ENCODE measurements at regions not wholly inside any gene's neighbourhood (a gene's known extent, or its start where the extent isn't known, plus 50 kb on each side); places are given as distances from the start of the nearest gene placed in this dataset.

GRCh38 chr16:86327321-86327720 is 183.0 kb upstream of the FOXF1 start:
- Histone ChIP-seq H4K8ac (ENCODE audit: low read depth, low read length) (no peak overlapping the region), H2BK5ac (ENCODE audit: low read length) (no peak overlapping the region), H2BK12ac (ENCODE audit: low read length) (no peak overlapping the region), H3K4me3 (ENCODE audit: low read length in 2 of 2) (no peak overlapping the region), H3K9ac (ENCODE audit: low read depth, low read length, poor library complexity) (no peak overlapping the region), H4K91ac (ENCODE audit: low read depth, low read length, poor library complexity) (no peak overlapping the region), H2AFZ (ENCODE audit: low read length) (no peak overlapping the region), H3K4ac (ENCODE audit: low read length) (no peak overlapping the region), H3K27ac (replicated peaks; ENCODE audit: low read length) (no peak overlapping the region), H3K79me1 (ENCODE audit: low read depth, low read length) (no peaks in the 10 kb centered on the region), H2BK120ac (ENCODE audit: low read depth, low read length) (no peak overlapping the region), H3K9me3 (replicated peaks in 1 of 2; ENCODE audit: control insufficient read depth in 2 of 2, insufficient read depth in 1 of 2, low read depth in 1 of 2, low read length in 2 of 2) (peaks cover 0 to 5% of the 10 kb centered on the region in 2 donors), H3K23ac (ENCODE audit: low read depth, low read length, poor library complexity) (no peak overlapping the region), H3K14ac (ENCODE audit: low read length) (no peak overlapping the region), H3K4me1 (ENCODE audit: control insufficient read depth in 2 of 2, insufficient read depth in 1 of 2, low read depth in 1 of 2, low read length in 2 of 2) (peaks cover 0 to 3% of the 10 kb centered on the region in 2 donors), H3K27me3 (ENCODE audit: control insufficient read depth in 3 of 3, insufficient read depth in 3 of 3, low read depth in 1 of 3, low read length in 3 of 3) (peaks cover 0 to 15% (median 0%) of the 10 kb centered on the region in 3 experiments), H2BK15ac (ENCODE audit: low read length) (no peak overlapping the region), H3K36me3 (replicated peaks in 1 of 2; ENCODE audit: control insufficient read depth in 2 of 2, insufficient read depth in 2 of 2, low read length in 2 of 2) (no peaks in the 10 kb centered on the region), H3K4me2 (ENCODE audit: insufficient read depth, low read length, poor library complexity, severe bottlenecking) (no peak overlapping the region), H2AK5ac (ENCODE audit: low read depth, low read length) (peak overlapping the region; percentile 44), H3K18ac (ENCODE audit: low read length) (peak overlapping the region; percentile 5)
- DNase-seq (ENCODE audit: low spot score), result no peak
- no CpG with 5 or more reads among the region's 10 CpGs for WGBS, 2 donors (ENCODE audit: extremely low coverage in 2 of 2, insufficient read length in 2 of 2, insufficient replicate concordance in 1 of 2)

- Histone ChIP-seq H3K4me1 (ENCODE audit: control insufficient read depth in 2 of 2, insufficient read depth in 1 of 2, low read depth in 1 of 2, low read length in 2 of 2) (peaks cover 0 to 4% of the 10 kb centered on the region in 2 donors), H3K27me3 (ENCODE audit: control insufficient read depth in 3 of 3, insufficient read depth in 3 of 3, low read depth in 1 of 3, low read length in 3 of 3) (peaks cover 0 to 30% (median 0%) of the 10 kb centered on the region in 3 experiments), H4K91ac (ENCODE audit: low read depth, low read length, poor library complexity) (no peak overlapping the region), H3K4me2 (ENCODE audit: insufficient read depth, low read length, poor library complexity, severe bottlenecking) (no peak overlapping the region), H3K14ac (ENCODE audit: low read length) (no peak overlapping the region), H3K23ac (ENCODE audit: low read depth, low read length, poor library complexity) (peak overlapping the region; percentile 23), H3K9me3 (replicated peaks in 1 of 2; ENCODE audit: control insufficient read depth in 2 of 2, insufficient read depth in 1 of 2, low read depth in 1 of 2, low read length in 2 of 2) (peaks cover 0 to 1% of the 10 kb centered on the region in 2 donors), H3K36me3 (replicated peaks in 1 of 2; ENCODE audit: control insufficient read depth in 2 of 2, insufficient read depth in 2 of 2, low read length in 2 of 2) (no peaks in the 10 kb centered on the region), H3K4me3 (ENCODE audit: low read length in 2 of 2) (no peak overlapping the region), H2BK120ac (ENCODE audit: low read depth, low read length) (no peak overlapping the region), H3K27ac (replicated peaks; ENCODE audit: low read length) (no peak overlapping the region), H3K18ac (ENCODE audit: low read length) (no peak overlapping the region), H2BK5ac (ENCODE audit: low read length) (no peak overlapping the region), H2AK5ac (ENCODE audit: low read depth, low read length) (no peak overlapping the region), H2BK15ac (ENCODE audit: low read length) (no peak overlapping the region), H3K79me1 (ENCODE audit: low read depth, low read length) (no peaks in the 10 kb centered on the region), H3K9ac (ENCODE audit: low read depth, low read length, poor library complexity) (no peak overlapping the region), H2AFZ (ENCODE audit: low read length) (no peak overlapping the region), H2BK12ac (ENCODE audit: low read length) (no peak overlapping the region), H3K4ac (ENCODE audit: low read length) (no peak overlapping the region), H4K8ac (ENCODE audit: low read depth, low read length) (no peak overlapping the region)
- no CpG with 5 or more reads among the region's 14 CpGs for WGBS, 2 donors (ENCODE audit: extremely low coverage in 2 of 2, insufficient read length in 2 of 2, insufficient replicate concordance in 1 of 2)
- no peak for DNase-seq (ENCODE audit: low spot score)
Measured at GRCh38 chr16:86330906-86331305, 179.4 kb upstream of the FOXF1 start.

DNA sequence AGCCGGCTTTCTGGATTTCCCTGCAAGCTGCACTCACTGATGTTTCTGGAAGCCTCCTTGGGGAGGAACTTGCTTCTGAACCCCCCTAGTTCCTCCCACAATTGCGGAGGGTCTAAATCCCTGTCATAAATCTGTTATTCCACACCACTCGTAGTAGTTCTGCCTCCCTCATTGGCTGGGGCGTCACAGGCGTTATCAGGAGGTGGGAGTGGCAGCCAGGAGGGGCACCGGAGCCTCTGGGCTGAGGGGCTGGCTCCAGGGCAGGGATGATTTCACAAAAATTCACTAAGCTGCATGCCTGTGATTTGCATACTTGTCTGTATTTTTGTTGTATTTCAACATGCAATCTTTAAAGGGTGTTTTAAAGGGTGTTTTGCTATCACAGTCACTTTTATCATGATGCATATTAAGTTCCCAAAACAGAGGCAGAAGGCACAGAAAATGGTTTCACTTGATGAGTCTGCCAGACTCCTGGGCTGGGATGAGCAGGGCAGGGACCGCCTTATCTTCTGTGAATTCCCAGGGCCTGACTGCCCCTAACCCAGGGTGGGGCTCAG is 176.2 kb upstream of the FOXF1 start:
- Histone ChIP-seq H3K4me1 (ENCODE audit: control insufficient read depth in 2 of 2, insufficient read depth in 1 of 2, low read depth in 1 of 2, low read length in 2 of 2) (peaks cover 0 to 2% of the 10 kb centered on the region in 2 donors), H4K8ac (ENCODE audit: low read depth, low read length) (no peak overlapping the region), H3K27ac (replicated peaks; ENCODE audit: low read length) (no peak overlapping the region), H2BK120ac (ENCODE audit: low read depth, low read length) (no peak overlapping the region), H2BK5ac (ENCODE audit: low read length) (no peak overlapping the region), H3K4me3 (ENCODE audit: low read length in 2 of 2) (no peak overlapping the region), H3K14ac (ENCODE audit: low read length) (no peak overlapping the region), H2AK5ac (ENCODE audit: low read depth, low read length) (no peak overlapping the region), H3K23ac (ENCODE audit: low read depth, low read length, poor library complexity) (no peak overlapping the region), H3K9me3 (replicated peaks in 1 of 2; ENCODE audit: control insufficient read depth in 2 of 2, insufficient read depth in 1 of 2, low read depth in 1 of 2, low read length in 2 of 2) (no peaks in the 10 kb centered on the region), H3K4me2 (ENCODE audit: insufficient read depth, low read length, poor library complexity, severe bottlenecking) (no peak overlapping the region), H3K4ac (ENCODE audit: low read length) (no peak overlapping the region), H2AFZ (ENCODE audit: low read length) (no peak overlapping the region), H3K9ac (ENCODE audit: low read depth, low read length, poor library complexity) (no peak overlapping the region), H3K18ac (ENCODE audit: low read length) (no peak overlapping the region), H3K27me3 (ENCODE audit: control insufficient read depth in 3 of 3, insufficient read depth in 3 of 3, low read depth in 1 of 3, low read length in 3 of 3) (peaks cover 0 to 26% (median 2%) of the 10 kb centered on the region in 3 experiments), H2BK15ac (ENCODE audit: low read length) (no peak overlapping the region), H4K91ac (ENCODE audit: low read depth, low read length, poor library complexity) (no peak overlapping the region), H2BK12ac (ENCODE audit: low read length) (no peak overlapping the region), H3K36me3 (replicated peaks in 1 of 2; ENCODE audit: control insufficient read depth in 2 of 2, insufficient read depth in 2 of 2, low read length in 2 of 2) (no peaks in the 10 kb centered on the region), H3K79me1 (ENCODE audit: low read depth, low read length) (no peaks in the 10 kb centered on the region)
- no CpG with 5 or more reads among the region's 7 CpGs for WGBS, 2 donors (ENCODE audit: extremely low coverage in 2 of 2, insufficient read length in 2 of 2, insufficient replicate concordance in 1 of 2)
- no peak for DNase-seq (ENCODE audit: low spot score)

- no peak overlapping the region for H4K91ac ChIP-seq (ENCODE audit: low read depth, low read length, poor library complexity)
Measured at GRCh38 chr16:86335266-86336172, 174.8 kb upstream of the FOXF1 start.

More at GRCh38 chr16:86335266-86336172, 174.8 kb upstream of the FOXF1 start:
- WGBS, 2 donors (ENCODE audit: extremely low coverage in 2 of 2, insufficient read length in 2 of 2, insufficient replicate concordance in 1 of 2), result no CpG with 5 or more reads among the region's 24 CpGs
- DNase-seq (ENCODE audit: low spot score), result no peak
- Histone ChIP-seq H2AFZ (ENCODE audit: low read length) (no peak overlapping the region), H3K79me1 (ENCODE audit: low read depth, low read length) (no peaks in the 10 kb centered on the region), H3K4me2 (ENCODE audit: insufficient read depth, low read length, poor library complexity, severe bottlenecking) (no peak overlapping the region), H3K4me1 (ENCODE audit: control insufficient read depth in 2 of 2, insufficient read depth in 1 of 2, low read depth in 1 of 2, low read length in 2 of 2) (peaks cover 0 to 2% of the 10 kb centered on the region in 2 donors), H3K36me3 (replicated peaks in 1 of 2; ENCODE audit: control insufficient read depth in 2 of 2, insufficient read depth in 2 of 2, low read length in 2 of 2) (no peaks in the 10 kb centered on the region), H3K27me3 (ENCODE audit: control insufficient read depth in 3 of 3, insufficient read depth in 3 of 3, low read depth in 1 of 3, low read length in 3 of 3) (peaks cover 0 to 26% (median 2%) of the 10 kb centered on the region in 3 experiments), H2AK5ac (ENCODE audit: low read depth, low read length) (peak overlapping the region; percentile 57), H3K9ac (ENCODE audit: low read depth, low read length, poor library complexity) (no peak overlapping the region), H3K23ac (ENCODE audit: low read depth, low read length, poor library complexity) (no peak overlapping the region), H3K27ac (replicated peaks; ENCODE audit: low read length) (no peak overlapping the region), H3K9me3 (replicated peaks in 1 of 2; ENCODE audit: control insufficient read depth in 2 of 2, insufficient read depth in 1 of 2, low read depth in 1 of 2, low read length in 2 of 2) (no peaks in the 10 kb centered on the region), H2BK12ac (ENCODE audit: low read length) (no peak overlapping the region), H3K4ac (ENCODE audit: low read length) (no peak overlapping the region), H2BK5ac (ENCODE audit: low read length) (no peak overlapping the region), H2BK120ac (ENCODE audit: low read depth, low read length) (no peak overlapping the region), H3K4me3 (ENCODE audit: low read length in 2 of 2) (no peak overlapping the region), H4K8ac (ENCODE audit: low read depth, low read length) (no peak overlapping the region), H3K18ac (ENCODE audit: low read length) (peak overlapping the region; percentile 65), H3K14ac (ENCODE audit: low read length) (no peak overlapping the region), H2BK15ac (ENCODE audit: low read length) (no peak overlapping the region)
